GM12875 (cell line): ENCODE measurements at regions not wholly inside any gene's neighbourhood (a gene's known extent, or its start where the extent isn't known, plus 50 kb on each side); places are given as distances from the start of the nearest gene placed in this dataset.

ENCODE experiments used
- H3K4me3 ChIP-seq: one replicate; pipeline ENCODE4 v1.5.1; 2011; ENCODE audit warnings: low read depth, low read length, control low read depth
- CTCF ChIP-seq: IDR thresholded peaks from 2 replicates; pipeline ENCODE4 v1.5.1; 2011; ENCODE audit warnings: low read depth, mild to moderate bottlenecking, control low read depth, inconsistent platforms, low read length, moderate library complexity, borderline replicate concordance; ENCODE audit not compliant: insufficient read depth

GRCh38 chr14:53528185-53528671, 375.1 kb upstream of the DDHD1 start:
- no peak for TF ChIP-seq CTCF
- no peak overlapping the region for H3K4me3 ChIP-seq

- H3K4me3 ChIP-seq, result no peak overlapping the region
- TF ChIP-seq CTCF, result no peak
Observed at GRCh38 chr14:53526200-53526599, 373.1 kb upstream of the DDHD1 start.

- no peak for TF ChIP-seq CTCF
- H3K4me3 ChIP-seq, result no peak overlapping the region
Observed at GRCh38 chr14:53525608-53526007, 372.5 kb upstream of the DDHD1 start.

GRCh38 chr14:53524391-53524790, 371.3 kb upstream of the DDHD1 start:
- H3K4me3 ChIP-seq, result no peak overlapping the region
- TF ChIP-seq CTCF, result no peak

GRCh38 chr14:53523226-53523625, 370.1 kb upstream of the DDHD1 start:
- no peak overlapping the region for H3K4me3 ChIP-seq
- no peak for TF ChIP-seq CTCF

GRCh38 chr14:53520078-53520928, 367.2 kb upstream of the DDHD1 start:
- no peak for TF ChIP-seq CTCF
- no peak overlapping the region for H3K4me3 ChIP-seq

GRCh38 chr14:53519137-53519536, 366.0 kb upstream of the DDHD1 start:
- TF ChIP-seq CTCF, result no peak
- no peak overlapping the region for H3K4me3 ChIP-seq
